ENCODE measurements at regions not wholly inside any gene's neighbourhood (a gene's known extent, or its start where the extent isn't known, plus 50 kb on each side); places are given as distances from the start of the nearest gene placed in this dataset.
A peak's percentile ranks its signal among the peaks of the same experiment; 100 is the strongest.

DNA sequence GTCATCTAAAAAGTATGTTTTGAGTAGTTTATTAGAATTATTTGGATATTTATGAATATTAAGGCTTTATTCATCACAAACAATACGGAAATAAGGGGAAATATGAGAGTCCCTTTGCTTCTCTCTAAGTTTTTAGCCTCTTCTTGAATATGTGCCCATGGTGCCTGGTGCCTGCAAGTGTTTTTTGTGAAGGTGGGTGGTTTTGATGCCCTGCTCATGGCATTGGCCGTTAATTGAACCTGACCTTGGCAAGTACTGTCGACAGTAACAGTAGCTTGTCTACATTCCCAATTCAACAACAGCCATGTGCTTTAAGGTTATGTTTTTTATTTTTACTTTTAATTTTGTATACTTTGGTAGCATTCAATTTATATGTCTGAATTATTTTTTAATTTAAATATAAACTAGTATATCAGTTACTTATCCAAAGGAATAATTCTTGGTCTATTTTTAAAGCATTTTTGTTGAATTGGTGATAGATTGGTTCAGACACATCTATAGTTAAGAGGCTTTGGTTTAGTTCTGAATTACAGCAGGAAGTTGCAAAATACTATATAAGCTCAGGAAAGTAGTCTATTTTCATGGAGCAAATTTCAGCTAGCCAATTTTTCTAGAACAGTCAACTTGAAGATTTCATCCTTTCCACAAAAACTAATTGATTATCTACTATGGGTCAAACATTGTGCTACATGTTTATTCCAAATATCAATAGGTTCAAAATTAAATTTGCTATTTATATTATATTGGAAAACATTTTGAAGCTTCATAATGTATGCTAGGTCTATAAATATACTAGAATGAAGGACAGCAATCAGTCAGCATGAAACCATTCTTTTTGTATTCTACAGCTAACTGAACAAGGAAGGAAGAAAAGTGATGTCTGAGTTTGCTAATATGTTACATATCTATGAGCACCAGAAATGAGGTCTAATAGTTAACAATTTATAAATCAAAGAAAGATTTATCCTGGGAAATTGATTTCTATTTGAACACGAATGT lies 184.4 kb downstream of the MRPL39 start:
- no peaks in the 10 kb centered on the region for H3F3A ChIP-seq (ENCODE audit: insufficient read depth)
- no peak overlapping the region for H3K9ac ChIP-seq
- WGBS, 2 experiments (ENCODE audit: low coverage in 1 of 2, low lambda C conversion rate in 2 of 2, missing lambda C conversion rate in 2 of 2): 58 to 60% methylated on average over 4 of the region's 4 CpGs
- DNase-seq: no peak
- H3K4me1 ChIP-seq (ENCODE audit: insufficient read depth): no peaks in the 10 kb centered on the region
- TF ChIP-seq EZH2phosphoT487 (IDR thresholded peaks at IDR 0.05; ENCODE audit: insufficient read depth, low read depth) (no peak), EZH2 (IDR thresholded peaks at IDR 0.05; ENCODE audit: insufficient read depth, poor library complexity, severe bottlenecking) (no peak)
- H3K79me2 ChIP-seq (ENCODE audit: insufficient read depth): no peaks in the 10 kb centered on the region
- no peaks in the 10 kb centered on the region for H3K36me3 ChIP-seq (ENCODE audit: low read depth)
- in situ Hi-C loops (cut with MboI): no loop called here
- H3K4me2 ChIP-seq (ENCODE audit: unreplicated experiment): no peak overlapping the region
- no peak overlapping the region for H3K4me3 ChIP-seq
- H3K27ac ChIP-seq: no peak overlapping the region
- H3K9me3 ChIP-seq (ENCODE audit: low read depth): peaks cover 3% of the 10 kb centered on the region
- H3K9me2 ChIP-seq (ENCODE audit: insufficient read depth): no peaks in the 10 kb centered on the region
- H2AFZ ChIP-seq: no peak overlapping the region
- H4K20me1 ChIP-seq (ENCODE audit: insufficient read depth): no peaks in the 10 kb centered on the region
- no peaks in the 10 kb centered on the region for H3K27me3 ChIP-seq (replicated peaks; ENCODE audit: insufficient read depth)

DNA sequence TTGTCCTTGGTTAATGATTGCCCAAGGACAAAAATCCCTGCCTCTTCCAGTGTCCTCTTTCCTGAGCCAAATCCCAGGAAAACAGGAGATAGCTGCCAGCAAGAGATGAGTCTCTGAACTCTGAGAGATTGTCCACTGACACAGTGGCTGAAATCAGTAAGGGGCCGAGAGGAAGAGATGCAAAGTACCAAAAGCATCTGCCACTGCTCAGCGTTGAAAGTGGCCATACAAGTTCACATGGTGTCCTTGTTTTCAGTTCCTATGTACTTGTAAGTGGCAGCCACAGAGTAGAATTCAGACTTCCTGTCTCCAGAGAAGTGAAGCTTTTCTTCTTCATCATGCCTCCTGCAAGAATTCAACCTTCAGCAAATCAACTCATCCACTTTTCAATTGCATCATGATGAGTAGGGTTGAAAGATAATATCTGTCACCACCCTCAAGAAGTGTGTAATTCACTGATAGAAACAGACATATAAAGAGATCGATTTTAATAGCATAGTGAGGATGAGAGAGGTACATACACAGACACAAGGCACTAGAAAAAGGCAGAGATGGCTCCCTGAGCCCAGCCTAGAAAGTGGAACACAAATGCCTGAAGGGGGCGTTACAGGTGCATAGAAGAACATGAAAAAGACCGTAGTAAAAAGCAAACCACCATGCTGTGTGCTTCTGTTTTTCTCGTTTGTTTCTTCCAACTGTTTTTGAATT lies 185.8 kb downstream of the MRPL39 start:
- no peaks in the 10 kb centered on the region for H3K79me2 ChIP-seq (ENCODE audit: insufficient read depth)
- no peaks in the 10 kb centered on the region for H3K27me3 ChIP-seq (replicated peaks; ENCODE audit: insufficient read depth)
- H3K4me1 ChIP-seq (ENCODE audit: insufficient read depth): no peaks in the 10 kb centered on the region
- H3F3A ChIP-seq (ENCODE audit: insufficient read depth): no peaks in the 10 kb centered on the region
- H2AFZ ChIP-seq: no peak overlapping the region
- no peaks in the 10 kb centered on the region for H4K20me1 ChIP-seq (ENCODE audit: insufficient read depth)
- no peak for TF ChIP-seq EZH2 (IDR thresholded peaks at IDR 0.05; ENCODE audit: insufficient read depth, poor library complexity, severe bottlenecking)
- TF ChIP-seq EZH2phosphoT487 (IDR thresholded peaks at IDR 0.05; ENCODE audit: insufficient read depth, low read depth): no peak
- peak; percentile 65 for DNase-seq
- no peaks in the 10 kb centered on the region for H3K36me3 ChIP-seq (ENCODE audit: low read depth)
- no peak overlapping the region for H3K4me3 ChIP-seq
- H3K9ac ChIP-seq: no peak overlapping the region
- no peak overlapping the region for H3K4me2 ChIP-seq (ENCODE audit: unreplicated experiment)
- H3K9me2 ChIP-seq (ENCODE audit: insufficient read depth): no peaks in the 10 kb centered on the region
- H3K27ac ChIP-seq: no peak overlapping the region
- WGBS, 2 experiments (ENCODE audit: low coverage in 1 of 2, low lambda C conversion rate in 2 of 2, missing lambda C conversion rate in 2 of 2): 30 to 31% methylated on average over 6 of the region's 6 CpGs
- in situ Hi-C loops (cut with MboI): no loop called here
- H3K9me3 ChIP-seq (ENCODE audit: low read depth): peaks cover 3% of the 10 kb centered on the region

DNA sequence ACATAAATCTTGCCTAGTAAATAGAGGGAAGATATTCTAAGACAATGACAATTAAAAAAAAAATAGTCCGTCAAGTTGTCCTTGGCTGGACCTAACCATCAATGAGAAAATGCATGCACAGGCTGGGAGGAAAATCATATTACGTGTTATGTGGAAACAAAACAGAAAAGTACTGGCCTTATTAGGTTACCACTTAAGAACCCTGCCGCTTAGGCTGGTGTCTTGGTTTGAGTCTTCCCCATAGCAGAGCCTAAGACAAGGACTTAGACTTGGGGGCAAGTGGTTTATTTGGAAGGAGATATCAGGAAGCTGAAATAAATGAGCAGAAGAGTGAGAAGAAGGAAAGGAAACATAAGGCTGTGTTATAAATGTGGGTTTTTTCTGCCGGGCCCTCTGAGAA lies 186.4 kb downstream of the MRPL39 start:
- no peaks in the 10 kb centered on the region for H3K36me3 ChIP-seq (ENCODE audit: low read depth)
- H3K4me3 ChIP-seq: no peak overlapping the region
- no peak overlapping the region for H3K27ac ChIP-seq
- no peaks in the 10 kb centered on the region for H3K9me2 ChIP-seq (ENCODE audit: insufficient read depth)
- DNase-seq: no peak
- no peaks in the 10 kb centered on the region for H4K20me1 ChIP-seq (ENCODE audit: insufficient read depth)
- H3K4me2 ChIP-seq (ENCODE audit: unreplicated experiment): no peak overlapping the region
- TF ChIP-seq EZH2 (IDR thresholded peaks at IDR 0.05; ENCODE audit: insufficient read depth, poor library complexity, severe bottlenecking) (no peak), EZH2phosphoT487 (IDR thresholded peaks at IDR 0.05; ENCODE audit: insufficient read depth, low read depth) (no peak)
- H3K4me1 ChIP-seq (ENCODE audit: insufficient read depth): no peaks in the 10 kb centered on the region
- H3K79me2 ChIP-seq (ENCODE audit: insufficient read depth): no peaks in the 10 kb centered on the region
- H3K27me3 ChIP-seq (replicated peaks; ENCODE audit: insufficient read depth): no peaks in the 10 kb centered on the region
- 85 to 86% methylated on average over 4 of the region's 4 CpGs for WGBS, 2 experiments (ENCODE audit: low coverage in 1 of 2, low lambda C conversion rate in 2 of 2, missing lambda C conversion rate in 2 of 2)
- in situ Hi-C loops (cut with MboI): no loop called here
- no peak overlapping the region for H2AFZ ChIP-seq
- H3K9me3 ChIP-seq (ENCODE audit: low read depth): peaks cover 3% of the 10 kb centered on the region
- no peak overlapping the region for H3K9ac ChIP-seq
- no peaks in the 10 kb centered on the region for H3F3A ChIP-seq (ENCODE audit: insufficient read depth)

DNA sequence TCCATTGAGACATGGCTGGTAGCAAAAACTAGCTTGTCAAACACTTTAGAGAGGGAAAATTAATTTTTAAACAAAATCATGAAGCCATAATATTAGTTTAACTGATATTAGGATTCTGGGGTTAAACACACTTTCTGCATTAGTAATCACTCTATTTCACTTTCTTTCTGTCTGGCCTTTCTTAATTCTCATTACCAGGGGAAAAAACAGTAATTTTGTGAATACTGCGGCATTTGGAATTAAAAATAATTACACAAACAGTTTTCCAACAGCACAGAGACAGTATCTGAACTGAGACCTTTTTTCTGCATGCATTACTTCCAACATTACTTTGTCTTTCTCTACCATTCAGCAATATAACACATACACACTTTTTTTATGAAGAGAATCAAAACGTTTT lies 190.6 kb downstream of the MRPL39 start:
- Histone ChIP-seq H4K20me1 (ENCODE audit: insufficient read depth) (no peaks in the 10 kb centered on the region), H3K9ac (no peak overlapping the region), H3K4me3 (no peak overlapping the region), H3F3A (ENCODE audit: insufficient read depth) (no peaks in the 10 kb centered on the region), H2AFZ (no peak overlapping the region), H3K27me3 (replicated peaks; ENCODE audit: insufficient read depth) (no peaks in the 10 kb centered on the region), H3K9me2 (ENCODE audit: insufficient read depth) (no peaks in the 10 kb centered on the region), H3K36me3 (ENCODE audit: low read depth) (no peaks in the 10 kb centered on the region), H3K9me3 (ENCODE audit: low read depth) (no peaks in the 10 kb centered on the region), H3K27ac (no peak overlapping the region), H3K79me2 (ENCODE audit: insufficient read depth) (no peaks in the 10 kb centered on the region), H3K4me1 (ENCODE audit: insufficient read depth) (no peaks in the 10 kb centered on the region), H3K4me2 (ENCODE audit: unreplicated experiment) (no peak overlapping the region)
- DNase-seq: no peak
- WGBS, 2 experiments (ENCODE audit: low coverage in 1 of 2, low lambda C conversion rate in 2 of 2, missing lambda C conversion rate in 2 of 2): 33 to 36% methylated on average over 2 of the region's 2 CpGs
- in situ Hi-C loops (cut with MboI): no loop called here
- no peak for TF ChIP-seq EZH2 (IDR thresholded peaks at IDR 0.05; ENCODE audit: insufficient read depth, poor library complexity, severe bottlenecking)
- no peak for TF ChIP-seq EZH2phosphoT487 (IDR thresholded peaks at IDR 0.05; ENCODE audit: insufficient read depth, low read depth)

Data from GM23248 (cell line).